BE2C (cell line): ENCODE measurements at regions not wholly inside any gene's neighbourhood (a gene's known extent, or its start where the extent isn't known, plus 50 kb on each side); places are given as distances from the start of the nearest gene placed in this dataset.

Source experiments
- DNase-seq: peaks from one replicate; pipeline ENCODE4 v3.0.0-alpha.2; 2020
- H3K27me3 ChIP-seq: fragments of 250-450 bp; sonication (Bioruptor Pico); 2 replicates; pipeline ENCODE4 v1.5.1; 2020; ENCODE audit warnings: mild to moderate bottlenecking
- H3K36me3 ChIP-seq: fragments of 250-450 bp; sonication (Bioruptor Pico); 2 replicates; pipeline ENCODE4 v1.5.1; 2020; ENCODE audit warnings: mild to moderate bottlenecking
- H3K4me1 ChIP-seq: fragments of 250-450 bp; sonication (Bioruptor Pico); 2 replicates; pipeline ENCODE4 v1.5.1; 2020
- H3K4me3 ChIP-seq: 2 replicates; pipeline ENCODE4 v1.5.1; 2011; ENCODE audit warnings: low read depth, low read length
- H3K9me3 ChIP-seq: fragments of 250-450 bp; sonication (Bioruptor Pico); 2 replicates; pipeline ENCODE4 v1.5.1; 2020
- CTCF ChIP-seq: IDR thresholded peaks from 2 replicates; pipeline ENCODE4 v1.5.1; 2012; ENCODE audit warnings: mild to moderate bottlenecking, low read depth, low read length

GRCh38 chr9:107693625-107694326 is 204.2 kb upstream of the KLF4 start:
- DNase-seq: no peak
- no peaks in the 10 kb centered on the region for H3K36me3 ChIP-seq
- no peak overlapping the region for H3K4me3 ChIP-seq
- H3K4me1 ChIP-seq: no peaks in the 10 kb centered on the region
- TF ChIP-seq CTCF: no peak
- H3K9me3 ChIP-seq: no peaks in the 10 kb centered on the region
- H3K27me3 ChIP-seq: no peaks in the 10 kb centered on the region

- DNase-seq: no peak
- H3K4me3 ChIP-seq: no peak overlapping the region
- H3K9me3 ChIP-seq: no peaks in the 10 kb centered on the region
- TF ChIP-seq CTCF: no peak
- no peaks in the 10 kb centered on the region for H3K4me1 ChIP-seq
- no peaks in the 10 kb centered on the region for H3K36me3 ChIP-seq
- H3K27me3 ChIP-seq: no peaks in the 10 kb centered on the region
These were observed 202.1 kb upstream of the KLF4 start for GRCh38 chr9:107691664-107692063.

- Histone ChIP-seq H3K4me1 (no peaks in the 10 kb centered on the region), H3K27me3 (no peaks in the 10 kb centered on the region), H3K36me3 (no peaks in the 10 kb centered on the region), H3K4me3 (no peak overlapping the region), H3K9me3 (no peaks in the 10 kb centered on the region)
- no peak for TF ChIP-seq CTCF
- DNase-seq: no peak
These were observed 200.5 kb upstream of the KLF4 start for GRCh38 chr9:107690021-107690420.

- H3K4me1 ChIP-seq: no peaks in the 10 kb centered on the region
- H3K36me3 ChIP-seq: no peaks in the 10 kb centered on the region
- H3K27me3 ChIP-seq: no peaks in the 10 kb centered on the region
- no peak for DNase-seq
- no peaks in the 10 kb centered on the region for H3K9me3 ChIP-seq
- H3K4me3 ChIP-seq: no peak overlapping the region
- no peak for TF ChIP-seq CTCF
These were observed 199.2 kb upstream of the KLF4 start for GRCh38 chr9:107688728-107689127.

- no peak for DNase-seq
- no peak for TF ChIP-seq CTCF
- H3K9me3 ChIP-seq: no peaks in the 10 kb centered on the region
- no peaks in the 10 kb centered on the region for H3K27me3 ChIP-seq
- no peak overlapping the region for H3K4me3 ChIP-seq
- H3K36me3 ChIP-seq: no peaks in the 10 kb centered on the region
- H3K4me1 ChIP-seq: no peaks in the 10 kb centered on the region
These were observed 196.3 kb upstream of the KLF4 start for GRCh38 chr9:107685901-107686300.

GRCh38 chr9:107685376-107685775 is 195.8 kb upstream of the KLF4 start:
- Histone ChIP-seq H3K4me3 (no peak overlapping the region), H3K36me3 (no peaks in the 10 kb centered on the region), H3K4me1 (no peaks in the 10 kb centered on the region), H3K27me3 (no peaks in the 10 kb centered on the region), H3K9me3 (no peaks in the 10 kb centered on the region)
- no peak for TF ChIP-seq CTCF
- DNase-seq: no peak
